ENCODE measurements at regions not wholly inside any gene's neighbourhood (a gene's known extent, or its start where the extent isn't known, plus 50 kb on each side); places are given as distances from the start of the nearest gene placed in this dataset.

- intact Hi-C loops (cut with DNase I; ENCODE audit: low total_unique reads) = no loop called here
- DNase-seq (ENCODE audit: low spot score in 2 of 2) = no peak
- TF ChIP-seq POLR2A (IDR thresholded peaks at IDR 0.05) (no peak), CTCF (IDR thresholded peaks at IDR 0.05) (no peak)
- H3K4me3 ChIP-seq (ENCODE audit: low read depth, poor library complexity, severe bottlenecking) = no peak overlapping the region
Observed at GRCh38 chr17:73718362-73718761, 74.1 kb upstream of the SDK2 start.

- no peak for TF ChIP-seq CTCF (IDR thresholded peaks at IDR 0.05)
- TF ChIP-seq POLR2A (IDR thresholded peaks at IDR 0.05) = no peak
- intact Hi-C loops (cut with DNase I; ENCODE audit: low total_unique reads) = no loop called here
- WGBS, 2 donors = 77 to 80% methylated on average over 9 of the region's 9 CpGs
- no peak for DNase-seq (ENCODE audit: low spot score in 2 of 2)
- H3K4me3 ChIP-seq (ENCODE audit: low read depth, poor library complexity, severe bottlenecking) = no peak overlapping the region
Observed at GRCh38 chr17:73718912-73719311, 74.7 kb upstream of the SDK2 start.

- WGBS, 2 donors = 62 to 68% methylated on average over 10 to 16 of the region's 16 CpGs
- no peak overlapping the region for H3K4me3 ChIP-seq (ENCODE audit: low read depth, poor library complexity, severe bottlenecking)
- intact Hi-C loops (cut with DNase I; ENCODE audit: low total_unique reads) = no loop called here
- peak in 1 of 2 donors; percentile 27 for DNase-seq (ENCODE audit: low spot score in 2 of 2)
- TF ChIP-seq CTCF (IDR thresholded peaks at IDR 0.05) (no peak), POLR2A (IDR thresholded peaks at IDR 0.05) (no peak)
Observed at GRCh38 chr17:73719588-73720071, 75.4 kb upstream of the SDK2 start.

- intact Hi-C loops (cut with DNase I; ENCODE audit: low total_unique reads) = no loop called here
- no peak for TF ChIP-seq CTCF (IDR thresholded peaks at IDR 0.05)
- no peak for TF ChIP-seq POLR2A (IDR thresholded peaks at IDR 0.05)
- H3K4me3 ChIP-seq (ENCODE audit: low read depth, poor library complexity, severe bottlenecking) = no peak overlapping the region
- 90 to 96% methylated on average over 10 of the region's 10 CpGs for WGBS, 2 donors
- DNase-seq (ENCODE audit: low spot score in 2 of 2) = no peak
Observed at GRCh38 chr17:73720187-73720834, 76.1 kb upstream of the SDK2 start.

- DNase-seq (ENCODE audit: low spot score in 2 of 2) = no peak
- WGBS, 2 donors = 75 to 81% methylated on average over 6 of the region's 6 CpGs
- intact Hi-C loops (cut with DNase I; ENCODE audit: low total_unique reads) = no loop called here
- H3K4me3 ChIP-seq (ENCODE audit: low read depth, poor library complexity, severe bottlenecking) = no peak overlapping the region
- no peak for TF ChIP-seq CTCF (IDR thresholded peaks at IDR 0.05)
- no peak for TF ChIP-seq POLR2A (IDR thresholded peaks at IDR 0.05)
Observed at GRCh38 chr17:73722165-73722564, 77.9 kb upstream of the SDK2 start.

GRCh38 chr17:73723317-73723716, 79.1 kb upstream of the SDK2 start:
- intact Hi-C loops (cut with DNase I; ENCODE audit: low total_unique reads) = no loop called here
- H3K4me3 ChIP-seq (ENCODE audit: low read depth, poor library complexity, severe bottlenecking) = no peak overlapping the region
- DNase-seq (ENCODE audit: low spot score in 2 of 2) = no peak
- 73 to 79% methylated on average over 4 of the region's 4 CpGs for WGBS, 2 donors
- no peak for TF ChIP-seq CTCF (IDR thresholded peaks at IDR 0.05)
- TF ChIP-seq POLR2A (IDR thresholded peaks at IDR 0.05) = no peak

Data from lower leg skin (tissue), 4 donors.